IMR-90 (cell line): ENCODE measurements at regions not wholly inside any gene's neighbourhood (a gene's known extent, or its start where the extent isn't known, plus 50 kb on each side); places are given as distances from the start of the nearest gene placed in this dataset.

Experiments used
- ATAC-seq: fragments of 200-7000 bp; cut with Tn5 transposase; 2 replicates; pipeline ENCODE4 v1.9.1; 2020; ENCODE audit warnings: low read depth, mild to moderate bottlenecking, moderate library complexity
- BruUV-seq: library from RNA; stranded (reverse); fragments of 400-500 nt; replicated peaks from 2 replicates; lab custom pipeline; 2021; lab: Mats Ljungman, UMichigan
- CTCF ChIA-PET: fragments of 300-600 bp; formaldehyde crosslinking; extraction: SDS; loops from one replicate; lab custom pipeline; 2021; ENCODE audit warnings: antibody characterized with exemption; lab: Yijun Ruan, JAX
- POLR2A ChIA-PET: fragments of 300-600 bp; sonication (Branson Sonifier 250); formaldehyde crosslinking; loops from one replicate; lab custom pipeline; 2022; ENCODE audit warnings: antibody characterized with exemption; ENCODE audit not compliant: unreplicated experiment; lab: Charles Lee
- DNase-seq: peaks from one replicate; pipeline ENCODE4 v3.0.0; 2013
- H2AFZ ChIP-seq: replicated peaks from 2 replicates; pipeline ENCODE3; 2013; ENCODE audit warnings: low read length, mild to moderate bottlenecking; ENCODE audit not compliant: poor library complexity
- H2AK5ac ChIP-seq: 2 replicates; pipeline ENCODE4 v1.6.1; 2013; ENCODE audit warnings: low read depth, low read length, inconsistent platforms
- H2AK9ac ChIP-seq: replicated peaks from 2 replicates; pipeline ENCODE3; 2013; ENCODE audit warnings: mild to moderate bottlenecking, low read depth, low read length, moderate library complexity; ENCODE audit not compliant: poor library complexity
- H2BK120ac ChIP-seq: 2 replicates; pipeline ENCODE4 v1.6.1; 2013; ENCODE audit warnings: low read depth, low read length, inconsistent platforms
- H2BK15ac ChIP-seq: 3 replicates; pipeline ENCODE4 v1.6.1; 2013; ENCODE audit warnings: low read depth, low read length, inconsistent platforms
- H2BK20ac ChIP-seq: 2 replicates; pipeline ENCODE4 v1.6.1; 2013; ENCODE audit warnings: low read depth, mild to moderate bottlenecking, inconsistent platforms, low read length, moderate library complexity
- H2BK5ac ChIP-seq: 2 replicates; pipeline ENCODE4 v1.6.1; 2013; ENCODE audit warnings: mild to moderate bottlenecking, low read depth, low read length, inconsistent platforms; ENCODE audit not compliant: poor library complexity, severe bottlenecking
- H3K14ac ChIP-seq: replicated peaks from 2 replicates; pipeline ENCODE4 v1.6.1; 2013; ENCODE audit warnings: low read depth, low read length, inconsistent platforms
- H3K18ac ChIP-seq: 2 replicates; pipeline ENCODE4 v1.6.1; 2013; ENCODE audit warnings: low read depth, low read length, control low read depth
- H3K23ac ChIP-seq: 2 replicates; pipeline ENCODE4 v1.6.1; 2013; ENCODE audit warnings: low read depth, low read length, inconsistent platforms
- H3K27ac ChIP-seq: 2 replicates; pipeline ENCODE4 v1.5.1; 2013; ENCODE audit warnings: mild to moderate bottlenecking, control low read depth, low read length; ENCODE audit not compliant: insufficient read depth
- H3K27me3 ChIP-seq: 2 replicates; pipeline ENCODE4 v1.6.1; 2013; ENCODE audit warnings: low read length; ENCODE audit not compliant: control insufficient read depth, insufficient read depth
- H3K36me3 ChIP-seq: 2 replicates; pipeline ENCODE4 v1.6.1; 2013; ENCODE audit warnings: low read length, mixed read lengths; ENCODE audit not compliant: control insufficient read depth, insufficient read depth
- H3K4ac ChIP-seq: 2 replicates; pipeline ENCODE4 v1.6.1; 2013; ENCODE audit warnings: low read depth, low read length, inconsistent platforms
- H3K4me1 ChIP-seq: 2 replicates; pipeline ENCODE4 v1.6.1; 2013; ENCODE audit warnings: low read length, mixed read lengths; ENCODE audit not compliant: control insufficient read depth, insufficient read depth
- H3K4me2 ChIP-seq: 2 replicates; pipeline ENCODE4 v1.6.1; 2013; ENCODE audit warnings: low read depth, mild to moderate bottlenecking, control low read depth, low read length, moderate library complexity
- H3K4me3 ChIP-seq: 2 replicates; pipeline ENCODE4 v1.5.1; 2013; ENCODE audit warnings: low read depth, mild to moderate bottlenecking, control low read depth, low read length, moderate library complexity; ENCODE audit not compliant: insufficient read depth
- H3K56ac ChIP-seq: 2 replicates; pipeline ENCODE4 v1.6.1; 2013; ENCODE audit warnings: low read length, inconsistent platforms; ENCODE audit not compliant: insufficient read depth; ENCODE audit errors: extremely low read depth
- H3K79me1 ChIP-seq, 2 experiments: 2 replicates each; pipeline ENCODE4 v1.6.1; 2013; ENCODE audit warnings: low read length in 2 of 2, inconsistent platforms in 1 of 2, low read depth in 1 of 2
- H3K9ac ChIP-seq: 2 replicates; pipeline ENCODE4 v1.6.1; 2013; ENCODE audit warnings: low read depth, low read length, control low read depth
- H3K9me1 ChIP-seq: 2 replicates; pipeline ENCODE4 v1.6.1; 2013; ENCODE audit warnings: low read length, inconsistent platforms; ENCODE audit not compliant: insufficient read depth
- H3K9me3 ChIP-seq: 2 replicates; pipeline ENCODE4 v1.6.1; 2013; ENCODE audit warnings: low read length; ENCODE audit not compliant: control insufficient read depth, insufficient read depth
- H4K20me1 ChIP-seq: 2 replicates; pipeline ENCODE4 v1.6.1; 2013; ENCODE audit warnings: low read length, inconsistent platforms; ENCODE audit not compliant: insufficient read depth
- H4K5ac ChIP-seq: 2 replicates; pipeline ENCODE4 v1.6.1; 2013; ENCODE audit warnings: mild to moderate bottlenecking, low read depth, low read length, control low read depth
- H4K8ac ChIP-seq, 2 experiments: 2 replicates each; pipeline ENCODE4 v1.6.1; 2013; ENCODE audit warnings: low read depth in 2 of 2, low read length in 2 of 2, control low read depth in 1 of 2, inconsistent platforms in 1 of 2
- H4K91ac ChIP-seq: 2 replicates; pipeline ENCODE4 v1.6.1; 2013; ENCODE audit warnings: low read depth, low read length, inconsistent platforms; ENCODE audit not compliant: insufficient read depth
- BHLHE40 ChIP-seq: fragments of 150-350 bp; IDR thresholded peaks from 2 replicates; pipeline ENCODE4 v1.6.1; 2016; ENCODE audit warnings: mild to moderate bottlenecking, low read depth, low read length
- CEBPB ChIP-seq: IDR thresholded peaks from 2 replicates; pipeline ENCODE4 v1.6.1; 2012; ENCODE audit warnings: low read depth, low read length, improper control_type of control experiment
- CHD1 ChIP-seq: IDR thresholded peaks from 2 replicates; pipeline ENCODE4 v1.6.1; 2012; ENCODE audit warnings: low read depth, low read length, improper control_type of control experiment
- ELK1 ChIP-seq: fragments of 150-350 bp; IDR thresholded peaks from 2 replicates; pipeline ENCODE4 v1.6.1; 2016; ENCODE audit warnings: low read depth, mild to moderate bottlenecking, low read length, moderate library complexity, borderline replicate concordance
- FOS ChIP-seq: fragments of 150-350 bp; IDR thresholded peaks from 2 replicates; pipeline ENCODE4 v1.6.1; 2016; ENCODE audit warnings: low read depth, low read length
- MAFK ChIP-seq: IDR thresholded peaks from 2 replicates; pipeline ENCODE4 v1.6.1; 2012; ENCODE audit warnings: low read depth, low read length, improper control_type of control experiment
- MAZ ChIP-seq: IDR thresholded peaks from 2 replicates; pipeline ENCODE4 v1.6.1; 2012; ENCODE audit warnings: low read depth, mild to moderate bottlenecking, low read length, improper control_type of control experiment, moderate library complexity, borderline replicate concordance
- NFE2L2 ChIP-seq: fragments of 150-350 bp; IDR thresholded peaks from 2 replicates; pipeline ENCODE4 v1.6.1; 2016; ENCODE audit warnings: low read depth, mild to moderate bottlenecking, low read length
- POLR2A ChIP-seq: IDR thresholded peaks from 2 replicates; pipeline ENCODE4 v1.6.1; 2012; ENCODE audit warnings: mild to moderate bottlenecking, low read depth, low read length
- RFX5 ChIP-seq: IDR thresholded peaks from 2 replicates; pipeline ENCODE4 v1.8.0; 2012; ENCODE audit warnings: low read depth, mild to moderate bottlenecking, low read length, moderate library complexity
- SMC3 ChIP-seq: fragments of 150-350 bp; IDR thresholded peaks from 2 replicates; pipeline ENCODE4 v1.6.1; 2016; ENCODE audit warnings: low read depth, mild to moderate bottlenecking, antibody characterized with exemption, low read length, moderate library complexity
- WGBS, 2 experiments: methylation state at CpG; one replicate each; pipeline versions ENCODE4 v1.1.5 to v1.1.7; 2013; ENCODE audit warnings: missing lambda C conversion rate in 2 of 2; ENCODE audit not compliant: insufficient read length in 1 of 2; ENCODE audit errors: extremely low coverage in 2 of 2; 5-methylcytosine and 5-hydroxymethylcytosine counted together
- dilution Hi-C: fragments of 300-500 bp; cut with HindIII; formaldehyde crosslinking; loops from one replicate; pipeline ENCODE4 v1.14.3; 2018; ENCODE audit warnings: low sequenced_read_pairs; ENCODE audit not compliant: unreplicated experiment
- in situ Hi-C: fragments of 300-500 bp; cut with MboI; formaldehyde crosslinking; loops from 3 replicates; pipeline ENCODE4 v1.14.3; 2019; ENCODE audit warnings: low sequenced_read_pairs, inconsistent platforms, mixed read lengths
- intact Hi-C: fragments of 100-400 bp; cut with micrococcal nuclease; formaldehyde crosslinking; loops from 2 replicates; pipeline ENCODE4 v1.10.0; 2022
- TF ChIP-seq, protein P1 (sequence below): fragments of 150-350 bp; IDR thresholded peaks from 2 replicates; pipeline ENCODE4 v1.6.1; 2017; ENCODE audit warnings: mild to moderate bottlenecking, antibody characterized with exemption, low read length, low read depth

GRCh38 chr6:81832304-81832703 is 79.8 kb upstream of the TENT5A start:
- Histone ChIP-seq H2BK5ac (no peak overlapping the region), H3K56ac (no peak overlapping the region), H3K4me1 (peaks cover 4% of the 10 kb centered on the region; the same call in 1 of the 2 replicates), H3K4me2 (no peak overlapping the region), H4K8ac (no peak overlapping the region), H3K27me3 (no peaks in the 10 kb centered on the region), H2BK20ac (no peak overlapping the region), H2BK120ac (no peak overlapping the region), H3K9ac (no peak overlapping the region), H2AFZ (no peak overlapping the region), H3K36me3 (no peaks in the 10 kb centered on the region), H3K18ac (no peak overlapping the region), H3K9me3 (peaks cover 3% of the 10 kb centered on the region), H3K23ac (no peak overlapping the region), H2AK9ac (no peak overlapping the region), H3K9me1 (no peaks in the 10 kb centered on the region), H3K14ac (no peak overlapping the region), H3K4me3 (no peak overlapping the region), H2BK15ac (no peak overlapping the region), H4K91ac (no peak overlapping the region), H2AK5ac (no peak overlapping the region), H3K27ac (no peak overlapping the region), H3K4ac (no peak overlapping the region), H4K20me1 (no peaks in the 10 kb centered on the region), H4K5ac (no peak overlapping the region), H3K79me1 (no peaks in the 10 kb centered on the region)
- in situ Hi-C loops (no loop called here), dilution Hi-C loops (no loop called here), intact Hi-C loops (no loop called here)
- DNase-seq: no peak
- CTCF ChIA-PET: no interaction called here
- ATAC-seq: no peak
- no CpG with 5 or more reads among the region's 4 CpGs for WGBS, 2 experiments
- TF ChIP-seq NFE2L2 (no peak), MAFK (no peak), MAZ (no peak), BHLHE40 (no peak), POLR2A (no peak), SMC3 (no peak), CEBPB (no peak), ELK1 (no peak), FOS (no peak), CHD1 (no peak), RFX5 (no peak)
- TF ChIP-seq, protein P1, sequence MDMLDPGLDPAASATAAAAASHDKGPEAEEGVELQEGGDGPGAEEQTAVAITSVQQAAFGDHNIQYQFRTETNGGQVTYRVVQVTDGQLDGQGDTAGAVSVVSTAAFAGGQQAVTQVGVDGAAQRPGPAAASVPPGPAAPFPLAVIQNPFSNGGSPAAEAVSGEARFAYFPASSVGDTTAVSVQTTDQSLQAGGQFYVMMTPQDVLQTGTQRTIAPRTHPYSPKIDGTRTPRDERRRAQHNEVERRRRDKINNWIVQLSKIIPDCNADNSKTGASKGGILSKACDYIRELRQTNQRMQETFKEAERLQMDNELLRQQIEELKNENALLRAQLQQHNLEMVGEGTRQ: no peak
- POLR2A ChIA-PET: no interaction called here
- BruUV-seq: no TSS peak
